ENCODE measurements at regions not wholly inside any gene's neighbourhood (a gene's known extent, or its start where the extent isn't known, plus 50 kb on each side); places are given as distances from the start of the nearest gene placed in this dataset.

- CTCF ChIA-PET, result no interaction called here
- Mint-ChIP-seq H3K9me3 (no peaks in the 10 kb centered on the region), H3K27me3 (no peaks in the 10 kb centered on the region), H3K4me1 (no peaks in the 10 kb centered on the region), H3K4me3 (no peak overlapping the region), H3K27ac (no peak overlapping the region), H3K36me3 (ENCODE audit: low read depth) (no peaks in the 10 kb centered on the region)
- POLR2A ChIA-PET, result no interaction called here
- DNase-seq, result no peak
Observed at GRCh38 chr14:101222362-101223070, 319.0 kb upstream of the RTL1 start.

GRCh38 chr14:101223127-101223526 lies 319.6 kb upstream of the RTL1 start:
- H3K27ac Mint-ChIP-seq, result no peak overlapping the region
- no peaks in the 10 kb centered on the region for H3K27me3 Mint-ChIP-seq
- H3K36me3 Mint-ChIP-seq (ENCODE audit: low read depth), result no peaks in the 10 kb centered on the region
- no peak for DNase-seq
- no peaks in the 10 kb centered on the region for H3K4me1 Mint-ChIP-seq
- no peaks in the 10 kb centered on the region for H3K9me3 Mint-ChIP-seq
- ChIA-PET CTCF (no interaction called here), POLR2A (no interaction called here)
- no peak overlapping the region for H3K4me3 Mint-ChIP-seq

GRCh38 chr14:101223561-101224162 lies 320.1 kb upstream of the RTL1 start:
- DNase-seq, result no peak
- Mint-ChIP-seq H3K4me1 (no peaks in the 10 kb centered on the region), H3K4me3 (no peak overlapping the region), H3K9me3 (no peaks in the 10 kb centered on the region), H3K36me3 (ENCODE audit: low read depth) (no peaks in the 10 kb centered on the region), H3K27ac (no peak overlapping the region), H3K27me3 (no peaks in the 10 kb centered on the region)
- ChIA-PET POLR2A (no interaction called here), CTCF (interaction anchor here (0.5 kb wide), 1 partner anchor 387 kb away, joined by 3 read pairs; no protein-coding TSS in a partner anchor)

- no peaks in the 10 kb centered on the region for H3K9me3 Mint-ChIP-seq
- CTCF ChIA-PET, result interaction anchor here (0.5 kb wide), 1 partner anchor 388 kb away, joined by 3 read pairs; no protein-coding TSS in a partner anchor
- POLR2A ChIA-PET, result no interaction called here
Observed at GRCh38 chr14:101224356-101225156, 321.0 kb upstream of the RTL1 start.

GRCh38 chr14:101225157-101226152 lies 321.9 kb upstream of the RTL1 start:
- Mint-ChIP-seq H3K27ac (no peak overlapping the region), H3K4me3 (no peak overlapping the region), H3K27me3 (no peaks in the 10 kb centered on the region), H3K4me1 (no peaks in the 10 kb centered on the region), H3K36me3 (ENCODE audit: low read depth) (no peaks in the 10 kb centered on the region), H3K9me3 (no peaks in the 10 kb centered on the region)
- DNase-seq, result no peak
- ChIA-PET CTCF (no interaction called here), POLR2A (no interaction called here)

More at GRCh38 chr14:101224356-101225156, 321.0 kb upstream of the RTL1 start:
- Mint-ChIP-seq H3K4me3 (no peak overlapping the region), H3K27me3 (no peaks in the 10 kb centered on the region), H3K27ac (no peak overlapping the region), H3K36me3 (ENCODE audit: low read depth) (no peaks in the 10 kb centered on the region), H3K4me1 (no peaks in the 10 kb centered on the region)
- DNase-seq, result no peak

GRCh38 chr14:101226265-101226602 lies 322.7 kb upstream of the RTL1 start:
- Mint-ChIP-seq H3K27ac (no peak overlapping the region), H3K27me3 (no peaks in the 10 kb centered on the region), H3K4me1 (no peaks in the 10 kb centered on the region), H3K4me3 (no peak overlapping the region), H3K9me3 (no peaks in the 10 kb centered on the region), H3K36me3 (ENCODE audit: low read depth) (no peaks in the 10 kb centered on the region)
- DNase-seq, result no peak
- POLR2A ChIA-PET, result no interaction called here
- CTCF ChIA-PET, result no interaction called here

- H3K9me3 Mint-ChIP-seq, result no peaks in the 10 kb centered on the region
- DNase-seq, result no peak
- no peak overlapping the region for H3K4me3 Mint-ChIP-seq
- H3K4me1 Mint-ChIP-seq, result no peaks in the 10 kb centered on the region
- no peak overlapping the region for H3K27ac Mint-ChIP-seq
- no peaks in the 10 kb centered on the region for H3K36me3 Mint-ChIP-seq (ENCODE audit: low read depth)
- no peaks in the 10 kb centered on the region for H3K27me3 Mint-ChIP-seq
- ChIA-PET CTCF (no interaction called here), POLR2A (no interaction called here)
Observed at GRCh38 chr14:101226603-101227425, 323.3 kb upstream of the RTL1 start.

- Mint-ChIP-seq H3K27ac (no peak overlapping the region), H3K36me3 (ENCODE audit: low read depth) (no peaks in the 10 kb centered on the region), H3K4me1 (no peaks in the 10 kb centered on the region), H3K27me3 (no peaks in the 10 kb centered on the region), H3K9me3 (no peaks in the 10 kb centered on the region), H3K4me3 (no peak overlapping the region)
- DNase-seq, result no peak
- CTCF ChIA-PET, result no interaction called here
- POLR2A ChIA-PET, result no interaction called here
Observed at GRCh38 chr14:101227611-101228594, 324.4 kb upstream of the RTL1 start.

- no peaks in the 10 kb centered on the region for H3K36me3 Mint-ChIP-seq (ENCODE audit: low read depth)
- ChIA-PET POLR2A (no interaction called here), CTCF (no interaction called here)
- H3K9me3 Mint-ChIP-seq, result no peaks in the 10 kb centered on the region
- no peaks in the 10 kb centered on the region for H3K4me1 Mint-ChIP-seq
- no peaks in the 10 kb centered on the region for H3K27me3 Mint-ChIP-seq
- DNase-seq, result no peak
- no peak overlapping the region for H3K4me3 Mint-ChIP-seq
- H3K27ac Mint-ChIP-seq, result no peak overlapping the region
Observed at GRCh38 chr14:101228949-101229541, 325.5 kb upstream of the RTL1 start.

GRCh38 chr14:101229666-101230065 lies 326.1 kb upstream of the RTL1 start:
- Mint-ChIP-seq H3K27me3 (no peaks in the 10 kb centered on the region), H3K27ac (no peak overlapping the region), H3K4me1 (no peaks in the 10 kb centered on the region), H3K36me3 (ENCODE audit: low read depth) (no peaks in the 10 kb centered on the region), H3K9me3 (no peaks in the 10 kb centered on the region), H3K4me3 (no peak overlapping the region)
- CTCF ChIA-PET, result no interaction called here
- no peak for DNase-seq
- POLR2A ChIA-PET, result no interaction called here

GRCh38 chr14:101230161-101230850 lies 326.8 kb upstream of the RTL1 start:
- H3K4me3 Mint-ChIP-seq, result no peak overlapping the region
- no peak overlapping the region for H3K27ac Mint-ChIP-seq
- ChIA-PET POLR2A (no interaction called here), CTCF (no interaction called here)
- no peaks in the 10 kb centered on the region for H3K4me1 Mint-ChIP-seq
- H3K9me3 Mint-ChIP-seq, result no peaks in the 10 kb centered on the region
- H3K27me3 Mint-ChIP-seq, result no peaks in the 10 kb centered on the region
- H3K36me3 Mint-ChIP-seq (ENCODE audit: low read depth), result no peaks in the 10 kb centered on the region
- no peak for DNase-seq

Data from activated CD4-positive, alpha-beta T cell treated with anti-CD3 and anti-CD28 coated beads, Interleukin-2, amount 10 ng/mL, durations not matched to agents 7 days and 5 days (primary cell).